ENCODE measurements at regions not wholly inside any gene's neighbourhood (a gene's known extent, or its start where the extent isn't known, plus 50 kb on each side); places are given as distances from the start of the nearest gene placed in this dataset.

- TF ChIP-seq ATF1 (CRISPR knock-in tag; IDR thresholded peaks at IDR 0.05) (no peak), HMGXB4 (CRISPR knock-in tag; IDR thresholded peaks at IDR 0.05) (no peak), ZBTB21 (CRISPR knock-in tag; IDR thresholded peaks at IDR 0.05; ENCODE audit: borderline replicate concordance) (no peak), JUN (CRISPR knock-in tag; IDR thresholded peaks at IDR 0.05) (no peak), FOXK1 (CRISPR knock-in tag; IDR thresholded peaks at IDR 0.05) (no peak)
Measured at GRCh38 chr3:154728285-154728684, 298.3 kb upstream of the GPR149 start (continued).

- CTCF ChIA-PET: no interaction called here
- no peak for ATAC-seq
- H3K27me3 Mint-ChIP-seq (ENCODE audit: low read depth): no peaks in the 10 kb centered on the region
Measured at GRCh38 chr3:154720921-154721320, 290.9 kb upstream of the GPR149 start.

GRCh38 chr3:154718053-154718452, 288.1 kb upstream of the GPR149 start:
- Mint-ChIP-seq H3K4me3 (no peak overlapping the region), H3K36me3 (no peaks in the 10 kb centered on the region), H3K4me1 (no peaks in the 10 kb centered on the region), H3K27me3 (ENCODE audit: low read depth) (no peaks in the 10 kb centered on the region), H3K27ac (no peak overlapping the region), H3K9me3 (no peaks in the 10 kb centered on the region)
- TF ChIP-seq ZNF512 (CRISPR knock-in tag; IDR thresholded peaks at IDR 0.05; ENCODE audit: borderline replicate concordance): no peak
- ATAC-seq (no peak), DNase-seq (ENCODE audit: low spot score) (no peak)
- ChIA-PET CTCF (no interaction called here), POLR2A (no interaction called here)

More at GRCh38 chr3:154720921-154721320, 290.9 kb upstream of the GPR149 start:
- Mint-ChIP-seq H3K27ac (no peak overlapping the region), H3K4me1 (no peaks in the 10 kb centered on the region), H3K9me3 (no peaks in the 10 kb centered on the region), H3K4me3 (no peak overlapping the region), H3K36me3 (no peaks in the 10 kb centered on the region)
- POLR2A ChIA-PET: no interaction called here
- TF ChIP-seq TP53 (CRISPR knock-in tag; IDR thresholded peaks at IDR 0.05): no peak
- no peak for TF ChIP-seq MXD4 (CRISPR knock-in tag; IDR thresholded peaks at IDR 0.05; ENCODE audit: borderline replicate concordance)
- TF ChIP-seq CREB1 (CRISPR knock-in tag; IDR thresholded peaks at IDR 0.05): no peak
- no peak for TF ChIP-seq ATF1 (CRISPR knock-in tag; IDR thresholded peaks at IDR 0.05)
- TF ChIP-seq ZNF281 (CRISPR knock-in tag; IDR thresholded peaks at IDR 0.05): no peak
- TF ChIP-seq ZNF512 (CRISPR knock-in tag; IDR thresholded peaks at IDR 0.05; ENCODE audit: borderline replicate concordance): no peak
- no peak for TF ChIP-seq ZNF423 (CRISPR knock-in tag; IDR thresholded peaks at IDR 0.05)
- no peak for TF ChIP-seq ZNF138 (CRISPR knock-in tag; conservative IDR thresholded peaks at IDR 0.05)
- TF ChIP-seq ATF2 (CRISPR knock-in tag; IDR thresholded peaks at IDR 0.05; ENCODE audit: borderline replicate concordance, low read depth): no peak
- no peak for DNase-seq (ENCODE audit: low spot score)

All from WTC11 (cell line).